Stimulated activated naive CD8-positive, alpha-beta T cell treated with anti-CD3 and anti-CD28 coated beads, Interleukin-15, amount 100 ng/mL, for 72 hours (primary cell): ENCODE measurements at regions not wholly inside any gene's neighbourhood (a gene's known extent, or its start where the extent isn't known, plus 50 kb on each side); places are given as distances from the start of the nearest gene placed in this dataset.
A peak's percentile ranks its signal among the peaks of the same experiment; 100 is the strongest.
"Not testable (repeated sequence)": the region's sequence is repeated elsewhere in the genome, so short reads cannot be mapped to it uniquely, and the experiment has no call there.

Source experiments
- ATAC-seq: fragments of 150-1000 bp; cut with Tn5 transposase; 2 replicates; pipeline ENCODE4 v1.10.0; 2021; ENCODE audit warnings: mild to moderate bottlenecking, moderate library complexity
- DNase-seq, 2 donors: peaks; one replicate each; pipeline ENCODE4 v3.0.0; 2021 to 2022
- H3K27ac Mint-ChIP-seq, 2 donors: one replicate each; pipeline ENCODE4 v1.8.0; 2022; ENCODE audit warnings: mild to moderate bottlenecking in 2 of 2, mixed read lengths in 2 of 2, moderate library complexity in 2 of 2
- H3K27me3 Mint-ChIP-seq: one replicate; pipeline ENCODE4 v1.8.0; 2022; ENCODE audit warnings: mixed read lengths
- H3K4me1 Mint-ChIP-seq: one replicate; pipeline ENCODE4 v1.8.0; 2022; ENCODE audit warnings: mild to moderate bottlenecking, mixed read lengths
- H3K4me3 Mint-ChIP-seq, 2 donors: one replicate each; pipeline ENCODE4 v1.8.0; 2022; ENCODE audit warnings: mild to moderate bottlenecking in 2 of 2, mixed read lengths in 2 of 2, moderate library complexity in 1 of 2
- H3K9me3 Mint-ChIP-seq, 2 donors: one replicate each; pipeline ENCODE4 v1.8.0; 2022; ENCODE audit warnings: mixed read lengths in 2 of 2

- not testable (repeated sequence) for H3K4me3 Mint-ChIP-seq, ATAC-seq, H3K27ac Mint-ChIP-seq, H3K4me1 Mint-ChIP-seq, H3K27me3 Mint-ChIP-seq, H3K9me3 Mint-ChIP-seq, DNase-seq
Observed at GRCh38 chr4:10388146-10388545, 69.1 kb downstream of the ZNF518B start.

- Mint-ChIP-seq H3K27ac (no peak overlapping the region), H3K27me3 (no peaks in the 10 kb centered on the region), H3K4me3 (no peak overlapping the region), H3K9me3 (peaks cover 0 to 9% of the 10 kb centered on the region in 2 donors), H3K4me1 (no peaks in the 10 kb centered on the region)
- DNase-seq (no peak), ATAC-seq (no peak)
Observed at GRCh38 chr4:10385994-10386394, 71.2 kb downstream of the ZNF518B start.

- no peak overlapping the region for H3K4me3 Mint-ChIP-seq
- ATAC-seq: no peak
- no peak overlapping the region for H3K27ac Mint-ChIP-seq
- H3K4me1 Mint-ChIP-seq: no peaks in the 10 kb centered on the region
- peaks cover 0 to 9% of the 10 kb centered on the region in 2 donors for H3K9me3 Mint-ChIP-seq
- no peak for DNase-seq
- no peaks in the 10 kb centered on the region for H3K27me3 Mint-ChIP-seq
Observed at GRCh38 chr4:10384974-10385373, 72.3 kb downstream of the ZNF518B start.

- H3K4me3 Mint-ChIP-seq: no peak overlapping the region
- peaks cover 0 to 7% of the 10 kb centered on the region in 2 donors for H3K9me3 Mint-ChIP-seq
- H3K27ac Mint-ChIP-seq: no peak overlapping the region
- DNase-seq (no peak), ATAC-seq (no peak)
- no peaks in the 10 kb centered on the region for H3K4me1 Mint-ChIP-seq
- H3K27me3 Mint-ChIP-seq: no peaks in the 10 kb centered on the region
Observed at GRCh38 chr4:10383417-10383816, 73.8 kb downstream of the ZNF518B start.

- not testable (repeated sequence) for H3K4me1 Mint-ChIP-seq, H3K9me3 Mint-ChIP-seq, H3K27ac Mint-ChIP-seq, H3K27me3 Mint-ChIP-seq, H3K4me3 Mint-ChIP-seq, ATAC-seq, DNase-seq
Observed at GRCh38 chr4:10382171-10382570, 75.1 kb downstream of the ZNF518B start.

GRCh38 chr4:10381146-10381545 is 76.1 kb downstream of the ZNF518B start:
- DNase-seq (no peak), ATAC-seq (no peak)
- no peaks in the 10 kb centered on the region for H3K4me1 Mint-ChIP-seq
- H3K27ac Mint-ChIP-seq: no peak overlapping the region
- no peak overlapping the region for H3K4me3 Mint-ChIP-seq
- no peaks in the 10 kb centered on the region for H3K9me3 Mint-ChIP-seq
- H3K27me3 Mint-ChIP-seq: no peaks in the 10 kb centered on the region

GRCh38 chr4:10380735-10381134 is 76.5 kb downstream of the ZNF518B start:
- DNase-seq (no peak), ATAC-seq (no peak)
- Mint-ChIP-seq H3K27ac (no peak overlapping the region), H3K4me1 (no peaks in the 10 kb centered on the region), H3K9me3 (no peaks in the 10 kb centered on the region), H3K27me3 (no peaks in the 10 kb centered on the region), H3K4me3 (no peak overlapping the region)

GRCh38 chr4:10371869-10372471 is 85.3 kb downstream of the ZNF518B start:
- Mint-ChIP-seq H3K4me3 (no peak overlapping the region), H3K27me3 (no peaks in the 10 kb centered on the region), H3K9me3 (no peaks in the 10 kb centered on the region), H3K27ac (no peak overlapping the region), H3K4me1 (no peaks in the 10 kb centered on the region)
- no peak for ATAC-seq
- no peak for DNase-seq

GRCh38 chr4:10371121-10371520 is 86.1 kb downstream of the ZNF518B start:
- H3K9me3 Mint-ChIP-seq: no peaks in the 10 kb centered on the region
- ATAC-seq (no peak), DNase-seq (no peak)
- H3K4me3 Mint-ChIP-seq: no peak overlapping the region
- H3K4me1 Mint-ChIP-seq: no peaks in the 10 kb centered on the region
- no peaks in the 10 kb centered on the region for H3K27me3 Mint-ChIP-seq
- no peak overlapping the region for H3K27ac Mint-ChIP-seq

- Mint-ChIP-seq H3K27ac (no peak overlapping the region), H3K9me3 (no peaks in the 10 kb centered on the region)
Observed at GRCh38 chr4:10369517-10369916, 87.7 kb downstream of the ZNF518B start.

GRCh38 chr4:10366628-10367027 is 90.6 kb downstream of the ZNF518B start:
- Mint-ChIP-seq H3K27me3 (no peaks in the 10 kb centered on the region), H3K4me1 (no peaks in the 10 kb centered on the region), H3K27ac (no peak overlapping the region), H3K9me3 (no peaks in the 10 kb centered on the region), H3K4me3 (no peak overlapping the region)
- ATAC-seq: no peak
- no peak for DNase-seq

More at GRCh38 chr4:10369517-10369916, 87.7 kb downstream of the ZNF518B start:
- no peaks in the 10 kb centered on the region for H3K27me3 Mint-ChIP-seq
- ATAC-seq: no peak
- no peak for DNase-seq
- H3K4me1 Mint-ChIP-seq: no peaks in the 10 kb centered on the region
- no peak overlapping the region for H3K4me3 Mint-ChIP-seq

GRCh38 chr4:10364194-10364593 is 93.0 kb downstream of the ZNF518B start:
- Mint-ChIP-seq H3K4me3 (no peak overlapping the region), H3K27ac (no peak overlapping the region), H3K4me1 (no peaks in the 10 kb centered on the region), H3K9me3 (no peaks in the 10 kb centered on the region), H3K27me3 (no peaks in the 10 kb centered on the region)
- ATAC-seq (no peak), DNase-seq (no peak)

GRCh38 chr4:10354746-10355145 is 102.5 kb downstream of the ZNF518B start:
- H3K4me1 Mint-ChIP-seq: no peaks in the 10 kb centered on the region
- no peak overlapping the region for H3K4me3 Mint-ChIP-seq
- H3K9me3 Mint-ChIP-seq: peaks cover 7 to 15% of the 10 kb centered on the region in 2 donors
- peak overlapping the region in 1 of 2 donors; percentile 34 for H3K27ac Mint-ChIP-seq
- DNase-seq (no peak), ATAC-seq (no peak)
- peaks cover 20% of the 10 kb centered on the region for H3K27me3 Mint-ChIP-seq

GRCh38 chr4:10354225-10354624 is 103.0 kb downstream of the ZNF518B start:
- Mint-ChIP-seq H3K27me3 (peaks cover 20% of the 10 kb centered on the region), H3K4me3 (no peak overlapping the region), H3K27ac (no peak overlapping the region), H3K4me1 (no peaks in the 10 kb centered on the region), H3K9me3 (peaks cover 11 to 15% of the 10 kb centered on the region in 2 donors)
- no peak for DNase-seq
- no peak for ATAC-seq

- no peak overlapping the region for H3K4me3 Mint-ChIP-seq
- no peak for DNase-seq
- H3K9me3 Mint-ChIP-seq: peaks cover 11 to 15% of the 10 kb centered on the region in 2 donors
- H3K27me3 Mint-ChIP-seq: peaks cover 13% of the 10 kb centered on the region
- no peaks in the 10 kb centered on the region for H3K4me1 Mint-ChIP-seq
- no peak overlapping the region for H3K27ac Mint-ChIP-seq
- no peak for ATAC-seq
Observed at GRCh38 chr4:10353110-10353509, 104.1 kb downstream of the ZNF518B start.

- Mint-ChIP-seq H3K9me3 (peaks cover 5 to 6% of the 10 kb centered on the region in 2 donors), H3K27me3 (no peaks in the 10 kb centered on the region), H3K27ac (no peak overlapping the region), H3K4me1 (no peaks in the 10 kb centered on the region), H3K4me3 (no peak overlapping the region)
- no peak for ATAC-seq
- no peak for DNase-seq
Observed at GRCh38 chr4:10348241-10348640, 109.0 kb downstream of the ZNF518B start.

GRCh38 chr4:10347815-10348214 is 109.4 kb downstream of the ZNF518B start:
- Mint-ChIP-seq H3K4me3 (no peak overlapping the region), H3K27ac (no peak overlapping the region), H3K27me3 (no peaks in the 10 kb centered on the region), H3K9me3 (peaks cover 4 to 5% of the 10 kb centered on the region in 2 donors), H3K4me1 (no peaks in the 10 kb centered on the region)
- ATAC-seq (no peak), DNase-seq (no peak)
